A549 (cell line): ENCODE measurements at regions not wholly inside any gene's neighbourhood (a gene's known extent, or its start where the extent isn't known, plus 50 kb on each side); places are given as distances from the start of the nearest gene placed in this dataset.

ENCODE experiments used
- ATAC-seq, 2 experiments: fragments of 200-7000 bp in 1 of 2; fragments of >200 bp in 1 of 2; cut with Nextera tagmentation in 1 of 2; cut with Tn5 transposase in 1 of 2; 3 replicates each; pipeline versions ENCODE4 v1.8.0 to v1.9.1; 2018 to 2020; ENCODE audit warnings: mild to moderate bottlenecking in 1 of 2, moderate library complexity in 1 of 2
- CTCF ChIA-PET: fragments of 300-600 bp; sonication (Branson Sonifier 250); formaldehyde crosslinking; extraction: SDS; loops from one replicate; lab custom pipeline; 2021; ENCODE audit warnings: antibody characterized with exemption, inconsistent platforms; lab: Yijun Ruan, JAX
- POLR2A ChIA-PET: fragments of 350-600 bp; formaldehyde crosslinking; extraction: SDS; loops from one replicate; lab custom pipeline; 2021; ENCODE audit warnings: antibody characterized with exemption, inconsistent platforms; lab: Yijun Ruan, JAX
- DNase-seq, 2 experiments: peaks; one replicate each; pipeline versions ENCODE4 v3.0.0 to v3.0.0-alpha.2; 2011 to 2016; ENCODE audit warnings: low read depth in 1 of 2, low spot score in 1 of 2
- FAIRE-seq: peaks from 2 replicates; lab custom pipeline; 2011; peaks lifted over from hg19 to GRCh38; lab: Jason Lieb, UNC
- H3K27ac ChIP-seq, 2 experiments: fragments of >200 bp; sonication (Bioruptor Twin); formaldehyde crosslinking; 3 replicates each; pipeline ENCODE4 v1.5.1; 2016 to 2017
- H3K4me1 ChIP-seq: fragments of >200 bp; sonication (Bioruptor Twin); formaldehyde crosslinking; 3 replicates; pipeline ENCODE4 v1.6.1; 2016
- H3K4me2 ChIP-seq: fragments of >200 bp; sonication (Bioruptor Twin); formaldehyde crosslinking; 3 replicates; pipeline ENCODE4 v1.6.1; 2016
- H3K4me3 ChIP-seq: fragments of >200 bp; sonication (Bioruptor Twin); formaldehyde crosslinking; 3 replicates; pipeline ENCODE4 v1.5.1; 2016
- H3K9me3 ChIP-seq: fragments of >200 bp; sonication (Bioruptor Twin); formaldehyde crosslinking; 3 replicates; pipeline ENCODE4 v1.6.1; 2016
- ATOH8 ChIP-seq: fragments of 250-450 bp; sonication (Bioruptor Pico); IDR thresholded peaks from 2 replicates; pipeline ENCODE4 v1.5.0; 2020; ENCODE audit warnings: low read depth, mild to moderate bottlenecking, moderate library complexity
- CBX8 ChIP-seq: fragments of 200-600 bp; sonication (generic); IDR thresholded peaks from 2 replicates; pipeline ENCODE4 v1.6.1; 2016
- CEBPB ChIP-seq, 2 experiments: fragments of >200 bp in 1 of 2; sonication (Bioruptor Twin) in 1 of 2; formaldehyde crosslinking in 1 of 2; IDR thresholded peaks; 2 replicates each; pipeline ENCODE4 v1.6.1; 2012 to 2016
- CHD2 ChIP-seq: fragments of 150-350 bp; IDR thresholded peaks from 2 replicates; pipeline ENCODE4 v1.6.1; 2014; ENCODE audit warnings: low read length; ENCODE audit not compliant: partially characterized antibody
- ESRRA ChIP-seq: fragments of 150-350 bp; IDR thresholded peaks from 2 replicates; pipeline ENCODE4 v1.6.1; 2014; ENCODE audit warnings: mild to moderate bottlenecking, low read length, borderline replicate concordance
- FOSL2 ChIP-seq, 2 experiments: fragments of 450-650 bp in 1 of 2; fragments of >200 bp in 1 of 2; sonication (Bioruptor Twin) in 1 of 2; formaldehyde crosslinking; IDR thresholded peaks; 2 replicates each; pipeline versions ENCODE4 v1.5.0 to v1.6.1; 2016 to 2020; ENCODE audit warnings: mild to moderate bottlenecking in 1 of 2, moderate library complexity in 1 of 2
- HEYL ChIP-seq: fragments of 250-450 bp; sonication (Bioruptor Pico); IDR thresholded peaks from 2 replicates; pipeline ENCODE4 v1.8.0; 2021; ENCODE audit warnings: mild to moderate bottlenecking, moderate library complexity
- KDM1A ChIP-seq: fragments of 200-600 bp; sonication (generic); IDR thresholded peaks from 2 replicates; pipeline ENCODE4 v1.6.1; 2016; ENCODE audit warnings: low read depth, mild to moderate bottlenecking
- MAZ ChIP-seq: fragments of 150-350 bp; IDR thresholded peaks from 2 replicates; pipeline ENCODE4 v1.6.1; 2014; ENCODE audit warnings: antibody characterized with exemption, low read depth, low read length, borderline replicate concordance
- NR3C1 ChIP-seq: fragments of >200 bp; sonication (Bioruptor Twin); formaldehyde crosslinking; IDR thresholded peaks from 3 replicates; pipeline ENCODE4 v1.6.1; 2017
- PBX3 ChIP-seq: IDR thresholded peaks from 2 replicates; pipeline ENCODE4 v1.6.1; 2012
- PHF8 ChIP-seq: fragments of 200-600 bp; sonication (generic); IDR thresholded peaks from 2 replicates; pipeline ENCODE4 v1.6.1; 2016; ENCODE audit warnings: low read depth, mild to moderate bottlenecking, antibody characterized with exemption, moderate library complexity, borderline replicate concordance
- RARB ChIP-seq: fragments of 250-450 bp; sonication (Bioruptor Pico); IDR thresholded peaks from 2 replicates; pipeline ENCODE4 v1.8.0; 2021; ENCODE audit warnings: mild to moderate bottlenecking, moderate library complexity
- REST ChIP-seq: fragments of 200-600 bp; sonication (generic); IDR thresholded peaks from 2 replicates; pipeline ENCODE4 v1.6.1; 2016; ENCODE audit warnings: antibody characterized with exemption, mild to moderate bottlenecking, moderate library complexity
- ZC3H11A ChIP-seq: fragments of 450-650 bp; IDR thresholded peaks from 2 replicates; pipeline ENCODE4 v1.6.1; 2014; ENCODE audit warnings: antibody characterized with exemption, mild to moderate bottlenecking
- ZFP36 ChIP-seq: fragments of 450-650 bp; IDR thresholded peaks from 2 replicates; pipeline ENCODE4 v1.6.1; 2014; ENCODE audit warnings: borderline replicate concordance; ENCODE audit not compliant: partially characterized antibody
- WGBS: methylation state at CpG from one replicate; pipeline ENCODE4 v1.1.6; 2017; ENCODE audit errors: missing lambda C conversion rate; 5-methylcytosine and 5-hydroxymethylcytosine counted together
- TF ChIP-seq, protein P1 (sequence below): fragments of >200 bp; sonication (Bioruptor Twin); formaldehyde crosslinking; IDR thresholded peaks from 3 replicates; pipeline ENCODE4 v1.5.1; 2016
- TF ChIP-seq, protein P2 (sequence below): fragments of 150-350 bp; IDR thresholded peaks from 2 replicates; pipeline ENCODE4 v1.6.1; 2014; ENCODE audit warnings: low read depth, mild to moderate bottlenecking, low read length
- TF ChIP-seq, protein P3 (sequence below): IDR thresholded peaks from 2 replicates; pipeline ENCODE4 v1.6.1; 2012
- TF ChIP-seq, protein P4 (sequence below): fragments of 450-650 bp; IDR thresholded peaks from 2 replicates; pipeline ENCODE4 v1.6.1; 2014; ENCODE audit warnings: antibody characterized with exemption

DNA sequence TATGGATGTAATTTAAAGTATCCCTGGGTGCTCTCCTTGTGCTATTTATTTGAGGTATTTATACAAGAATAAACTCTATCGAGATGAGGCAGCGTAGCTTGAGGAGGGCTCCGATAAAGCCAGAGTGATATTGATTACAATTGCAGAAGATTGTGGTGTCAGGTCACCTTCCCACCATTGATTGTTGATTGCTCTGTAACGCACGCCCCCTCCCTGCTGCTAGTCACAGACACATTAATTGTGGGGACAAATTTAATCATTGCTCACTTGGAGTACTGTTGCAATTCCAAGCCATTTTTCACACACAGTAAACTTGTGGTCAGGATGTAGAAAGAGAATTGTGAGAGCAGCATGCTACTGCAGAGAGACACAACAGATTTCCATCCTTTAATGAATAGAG is 75.4 kb downstream of the IRX3 start:
- TF ChIP-seq PHF8: no peak
- no peak for TF ChIP-seq FOSL2 (IDR thresholded peaks at IDR 0.05)
- no peak for TF ChIP-seq FOSL2 (CRISPR knock-in tag; IDR thresholded peaks at IDR 0.05)
- TF ChIP-seq, protein P1, sequence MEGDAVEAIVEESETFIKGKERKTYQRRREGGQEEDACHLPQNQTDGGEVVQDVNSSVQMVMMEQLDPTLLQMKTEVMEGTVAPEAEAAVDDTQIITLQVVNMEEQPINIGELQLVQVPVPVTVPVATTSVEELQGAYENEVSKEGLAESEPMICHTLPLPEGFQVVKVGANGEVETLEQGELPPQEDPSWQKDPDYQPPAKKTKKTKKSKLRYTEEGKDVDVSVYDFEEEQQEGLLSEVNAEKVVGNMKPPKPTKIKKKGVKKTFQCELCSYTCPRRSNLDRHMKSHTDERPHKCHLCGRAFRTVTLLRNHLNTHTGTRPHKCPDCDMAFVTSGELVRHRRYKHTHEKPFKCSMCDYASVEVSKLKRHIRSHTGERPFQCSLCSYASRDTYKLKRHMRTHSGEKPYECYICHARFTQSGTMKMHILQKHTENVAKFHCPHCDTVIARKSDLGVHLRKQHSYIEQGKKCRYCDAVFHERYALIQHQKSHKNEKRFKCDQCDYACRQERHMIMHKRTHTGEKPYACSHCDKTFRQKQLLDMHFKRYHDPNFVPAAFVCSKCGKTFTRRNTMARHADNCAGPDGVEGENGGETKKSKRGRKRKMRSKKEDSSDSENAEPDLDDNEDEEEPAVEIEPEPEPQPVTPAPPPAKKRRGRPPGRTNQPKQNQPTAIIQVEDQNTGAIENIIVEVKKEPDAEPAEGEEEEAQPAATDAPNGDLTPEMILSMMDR: no peak
- no peak for TF ChIP-seq ZC3H11A
- no peak for TF ChIP-seq HEYL (CRISPR knock-in tag)
- no peak for TF ChIP-seq PBX3
- no peak for TF ChIP-seq CEBPB (IDR thresholded peaks at IDR 0.05)
- TF ChIP-seq REST: no peak
- TF ChIP-seq, protein P2, sequence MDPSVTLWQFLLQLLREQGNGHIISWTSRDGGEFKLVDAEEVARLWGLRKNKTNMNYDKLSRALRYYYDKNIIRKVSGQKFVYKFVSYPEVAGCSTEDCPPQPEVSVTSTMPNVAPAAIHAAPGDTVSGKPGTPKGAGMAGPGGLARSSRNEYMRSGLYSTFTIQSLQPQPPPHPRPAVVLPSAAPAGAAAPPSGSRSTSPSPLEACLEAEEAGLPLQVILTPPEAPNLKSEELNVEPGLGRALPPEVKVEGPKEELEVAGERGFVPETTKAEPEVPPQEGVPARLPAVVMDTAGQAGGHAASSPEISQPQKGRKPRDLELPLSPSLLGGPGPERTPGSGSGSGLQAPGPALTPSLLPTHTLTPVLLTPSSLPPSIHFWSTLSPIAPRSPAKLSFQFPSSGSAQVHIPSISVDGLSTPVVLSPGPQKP: no peak
- TF ChIP-seq CBX8: no peak
- TF ChIP-seq, protein P3, sequence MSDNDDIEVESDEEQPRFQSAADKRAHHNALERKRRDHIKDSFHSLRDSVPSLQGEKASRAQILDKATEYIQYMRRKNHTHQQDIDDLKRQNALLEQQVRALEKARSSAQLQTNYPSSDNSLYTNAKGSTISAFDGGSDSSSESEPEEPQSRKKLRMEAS: no peak
- no peak for TF ChIP-seq CHD2
- no peak for TF ChIP-seq KDM1A
- TF ChIP-seq ATOH8: no peak
- no peak for TF ChIP-seq MAZ
- TF ChIP-seq, protein P4, sequence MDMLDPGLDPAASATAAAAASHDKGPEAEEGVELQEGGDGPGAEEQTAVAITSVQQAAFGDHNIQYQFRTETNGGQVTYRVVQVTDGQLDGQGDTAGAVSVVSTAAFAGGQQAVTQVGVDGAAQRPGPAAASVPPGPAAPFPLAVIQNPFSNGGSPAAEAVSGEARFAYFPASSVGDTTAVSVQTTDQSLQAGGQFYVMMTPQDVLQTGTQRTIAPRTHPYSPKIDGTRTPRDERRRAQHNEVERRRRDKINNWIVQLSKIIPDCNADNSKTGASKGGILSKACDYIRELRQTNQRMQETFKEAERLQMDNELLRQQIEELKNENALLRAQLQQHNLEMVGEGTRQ: no peak
- no peak for TF ChIP-seq NR3C1
- TF ChIP-seq ZFP36: no peak
- TF ChIP-seq RARB (CRISPR knock-in tag): no peak
- no peak for TF ChIP-seq ESRRA
- H3K4me1 ChIP-seq: no peaks in the 10 kb centered on the region
- FAIRE-seq: no peak
- ChIA-PET CTCF (no interaction called here), POLR2A (no interaction called here)
- no peak for DNase-seq
- H3K27ac ChIP-seq: no peak overlapping the region
- H3K9me3 ChIP-seq: no peaks in the 10 kb centered on the region
- 40% methylated on average over 5 of the region's 5 CpGs for WGBS
- H3K4me2 ChIP-seq: no peak overlapping the region
- no peak for ATAC-seq
- H3K4me3 ChIP-seq: no peak overlapping the region
